HG03196 (cell line): ENCODE measurements at regions not wholly inside any gene's neighbourhood (a gene's known extent, or its start where the extent isn't known, plus 50 kb on each side); places are given as distances from the start of the nearest gene placed in this dataset.

ENCODE experiments used
- ATAC-seq: cut with Tn5 transposase; IDR thresholded peaks from one replicate; pipeline ENCODE4 v1.9.1; 2021; ENCODE audit not compliant: unreplicated experiment

DNA sequence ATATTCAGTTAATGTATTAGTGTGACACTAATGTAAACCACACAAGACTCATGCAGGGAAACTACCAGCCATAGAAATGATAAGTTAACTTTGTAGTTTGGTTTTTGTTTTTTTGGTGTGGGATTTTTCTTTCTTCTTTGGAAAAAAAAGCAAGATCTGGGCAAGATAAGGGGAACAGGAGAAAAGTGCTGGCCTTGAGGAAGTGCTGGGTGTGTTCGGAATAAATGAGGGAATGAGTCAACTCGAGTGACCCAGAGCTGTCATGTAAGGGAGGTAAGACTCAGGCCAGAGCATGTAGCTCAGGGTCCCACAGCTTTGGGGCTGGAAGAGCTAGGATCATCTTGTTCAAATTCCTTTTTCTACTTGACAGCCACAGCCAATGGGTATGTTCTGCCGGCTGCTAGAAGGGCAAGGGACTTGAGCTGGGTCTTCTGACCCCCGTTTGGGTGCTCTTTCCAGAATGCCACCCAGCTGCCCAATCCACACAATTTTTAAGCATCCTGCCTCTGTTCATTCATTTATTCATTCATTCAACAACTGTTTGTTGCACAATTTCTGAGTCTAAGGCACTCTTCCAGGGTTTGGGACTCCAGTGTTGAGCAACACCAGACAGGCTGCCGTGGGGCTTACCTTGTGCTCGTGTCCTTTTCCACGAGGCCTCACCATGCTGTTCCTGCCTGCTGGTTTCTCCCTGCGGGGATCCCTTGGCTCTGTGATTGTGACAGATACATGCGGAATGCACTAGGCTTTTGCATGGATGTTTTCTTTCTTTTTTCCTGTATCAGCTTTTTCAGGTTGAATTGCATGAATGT is 54.5 kb downstream of the CLDN34 start:
- no peak for ATAC-seq

DNA sequence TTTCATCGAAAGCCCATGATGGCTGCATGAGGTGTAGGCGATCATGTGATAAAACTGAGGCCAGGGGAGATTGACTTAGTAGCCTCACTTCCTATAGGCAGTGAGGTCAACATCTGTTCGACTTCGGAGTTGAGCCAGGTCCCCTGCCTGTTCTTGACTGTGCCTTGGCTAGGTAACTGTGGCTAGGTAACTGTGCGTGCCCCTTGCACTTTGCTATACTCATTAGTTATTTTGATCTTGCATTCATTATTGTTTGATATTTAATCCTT is 55.0 kb downstream of the CLDN34 start:
- ATAC-seq, result no peak

DNA sequence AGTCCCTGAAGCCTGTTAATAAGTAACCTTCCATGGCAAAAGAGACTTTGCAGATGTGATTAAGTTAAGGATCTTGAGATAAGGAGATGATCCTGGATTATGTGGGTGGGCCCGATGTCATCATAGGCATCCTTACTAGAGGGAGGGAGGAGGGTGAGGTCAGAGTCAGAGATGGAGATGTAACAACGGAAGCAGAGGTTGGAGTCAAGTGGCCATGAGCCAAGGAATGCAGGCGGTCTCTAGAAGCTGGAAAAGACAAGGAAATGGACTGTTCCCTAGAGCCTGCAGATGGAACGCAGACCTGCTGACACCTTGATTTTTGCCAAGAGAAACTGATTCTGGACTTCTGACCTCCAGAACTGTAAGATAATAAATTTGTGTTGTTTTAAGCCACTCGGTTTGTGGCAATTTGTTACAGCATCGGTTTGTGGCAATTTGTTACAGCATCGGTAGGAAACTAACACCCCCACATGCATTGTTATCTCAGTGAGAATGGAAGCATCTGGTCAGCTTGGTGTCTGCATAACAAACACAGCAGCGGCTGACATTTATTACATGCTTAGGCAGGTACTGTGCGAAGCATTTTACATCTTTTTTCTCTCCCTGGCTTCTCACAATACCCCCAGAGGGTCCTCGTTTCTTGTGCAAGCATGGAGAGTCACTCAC is 55.6 kb downstream of the CLDN34 start:
- no peak for ATAC-seq

- no peak for ATAC-seq
Measured at GRCh38 chrX:10023821-10024220, 56.7 kb downstream of the CLDN34 start.

DNA sequence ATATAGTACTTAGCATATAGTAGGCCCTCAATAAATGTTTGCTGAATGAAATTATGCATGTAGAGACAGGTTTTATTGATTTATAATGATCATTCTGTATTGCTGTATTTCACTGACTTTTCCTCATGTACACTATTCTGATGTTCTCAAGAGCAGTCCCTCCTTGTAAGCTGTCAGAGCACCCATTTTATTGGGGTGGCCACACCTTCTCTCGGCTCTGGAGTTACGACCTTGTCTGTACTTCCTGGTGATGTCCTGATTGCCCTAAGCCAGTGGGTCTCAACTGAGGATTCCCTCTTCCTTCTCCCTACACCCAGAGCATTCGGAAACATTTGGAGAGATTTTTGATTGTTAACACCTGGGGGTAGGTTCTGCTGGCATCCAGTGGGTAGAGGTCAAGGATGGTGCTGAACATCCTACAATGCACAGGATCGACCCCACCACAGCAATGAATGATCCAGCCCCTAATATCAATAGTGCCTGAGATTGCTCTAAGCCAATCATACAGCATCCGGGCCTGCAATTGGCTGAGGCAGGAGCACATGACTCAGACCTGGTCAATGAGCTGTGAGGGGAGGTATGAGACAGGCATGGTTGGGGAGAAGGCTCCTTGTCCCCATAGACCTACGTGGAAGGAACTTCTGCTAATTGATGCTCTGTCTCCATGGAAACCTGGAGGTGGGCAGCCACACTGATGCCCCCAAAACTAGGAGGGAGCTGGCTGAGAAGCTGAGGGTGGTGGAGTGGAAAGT is 58.8 kb downstream of the CLDN34 start:
- ATAC-seq, result no peak

DNA sequence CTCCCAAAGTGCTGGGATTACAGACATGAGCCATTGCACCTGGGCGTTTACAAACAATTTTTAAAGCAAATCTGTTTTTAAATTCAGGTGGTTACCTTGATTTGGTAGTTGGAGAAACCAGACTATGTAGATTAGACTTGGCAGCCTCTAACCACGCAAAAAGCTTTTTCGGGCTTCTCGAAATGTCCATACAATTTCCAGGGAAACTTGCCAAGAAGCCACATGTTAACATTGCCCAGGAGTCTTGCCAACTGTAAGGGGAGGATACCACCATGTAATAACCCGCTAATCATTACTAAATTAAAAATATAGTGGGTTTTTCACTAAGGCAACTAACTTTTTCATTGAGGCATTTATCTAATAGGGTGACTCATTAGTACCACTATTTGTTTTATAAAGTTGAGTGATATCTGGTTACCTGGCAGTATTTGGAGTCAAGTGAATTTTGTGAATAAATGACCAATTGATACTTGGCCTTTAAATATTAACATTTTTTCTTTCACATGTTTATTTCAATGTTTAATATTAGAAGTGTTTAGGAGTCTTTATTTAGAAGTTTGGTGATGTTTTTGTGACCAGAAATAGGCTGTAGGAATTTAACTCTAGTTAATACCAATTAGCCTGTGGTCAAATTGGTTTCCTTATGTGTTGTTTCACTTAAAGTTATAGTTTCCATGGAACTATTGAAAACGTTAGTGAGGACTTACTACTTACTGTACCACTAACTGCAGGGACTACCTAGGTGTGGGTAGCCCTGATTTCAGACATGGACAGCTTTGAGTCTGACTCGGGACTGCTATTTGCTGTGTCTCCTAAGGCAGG is 61.3 kb downstream of the CLDN34 start:
- no peak for ATAC-seq

GRCh38 chrX:10030570-10030969 is 63.4 kb downstream of the CLDN34 start:
- ATAC-seq, result no peak

DNA sequence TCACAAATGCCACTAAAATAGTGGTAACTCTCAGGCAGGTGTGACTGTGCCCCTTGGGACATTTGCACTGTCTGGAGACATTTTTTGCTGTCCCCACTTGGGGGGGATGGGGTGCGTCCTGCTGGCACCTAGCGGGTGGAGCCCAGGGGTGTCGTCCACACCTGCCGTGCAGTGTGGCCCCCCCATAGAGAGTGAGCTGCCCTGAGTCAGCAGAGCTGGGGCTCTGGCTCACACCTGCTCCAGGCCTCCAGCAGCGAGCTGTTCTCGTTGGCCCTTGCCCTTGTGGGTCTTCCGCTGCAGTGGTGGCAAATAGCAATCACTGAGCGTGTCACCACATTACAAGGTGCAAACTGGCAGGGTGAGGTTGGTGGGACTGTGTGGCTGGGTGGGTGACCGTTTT is 64.6 kb downstream of the CLDN34 start:
- no peak for ATAC-seq

DNA sequence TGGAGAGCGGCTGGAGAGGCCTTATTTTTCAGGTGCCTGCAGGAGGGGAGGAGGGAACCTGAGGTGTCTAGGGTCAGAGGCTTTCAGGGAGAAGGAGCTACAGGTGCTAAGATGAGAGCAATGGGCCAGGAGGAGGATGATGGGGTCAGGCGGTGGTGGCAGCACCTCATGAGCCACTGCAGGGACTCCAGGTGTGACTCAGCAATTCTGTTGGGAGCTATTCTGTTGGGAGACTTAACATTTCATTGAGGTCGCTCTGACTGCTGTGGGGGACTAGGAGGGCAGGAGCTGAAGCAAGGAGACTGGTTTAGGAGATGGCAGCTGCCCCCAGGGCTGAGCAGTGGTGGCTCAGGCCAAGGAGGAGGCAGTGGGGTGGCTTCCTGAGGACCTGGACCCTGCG is 65.0 kb downstream of the CLDN34 start:
- no peak for ATAC-seq

DNA sequence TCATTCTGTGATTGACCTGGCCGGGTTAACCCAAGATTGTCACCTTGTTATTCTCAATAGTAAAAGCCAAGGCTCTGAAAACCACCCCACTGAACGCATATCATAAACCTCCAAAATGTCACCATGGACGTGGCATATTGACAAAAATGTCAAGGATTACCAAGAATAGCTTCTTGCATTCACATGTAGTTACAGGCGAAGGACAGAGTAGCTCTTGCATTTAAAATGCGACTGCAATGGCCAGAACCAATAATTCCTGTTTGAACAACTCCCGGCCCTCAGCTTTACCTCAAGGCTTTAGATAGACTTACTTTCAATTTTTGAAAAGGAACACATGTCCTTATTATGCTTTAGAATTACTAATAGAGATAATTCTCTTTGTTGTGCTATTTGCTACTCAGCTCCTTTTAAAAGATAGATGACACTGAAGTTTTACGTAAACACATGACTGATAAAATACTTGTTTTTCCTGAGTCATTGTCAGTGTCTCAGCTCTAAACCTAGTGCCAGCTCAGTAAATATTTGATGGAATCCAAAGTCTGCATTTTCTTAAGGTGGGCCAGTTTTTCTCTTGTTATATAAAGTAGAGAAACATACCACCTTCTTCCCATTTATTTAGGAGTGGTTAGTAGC is 66.3 kb downstream of the CLDN34 start:
- no peak for ATAC-seq

DNA sequence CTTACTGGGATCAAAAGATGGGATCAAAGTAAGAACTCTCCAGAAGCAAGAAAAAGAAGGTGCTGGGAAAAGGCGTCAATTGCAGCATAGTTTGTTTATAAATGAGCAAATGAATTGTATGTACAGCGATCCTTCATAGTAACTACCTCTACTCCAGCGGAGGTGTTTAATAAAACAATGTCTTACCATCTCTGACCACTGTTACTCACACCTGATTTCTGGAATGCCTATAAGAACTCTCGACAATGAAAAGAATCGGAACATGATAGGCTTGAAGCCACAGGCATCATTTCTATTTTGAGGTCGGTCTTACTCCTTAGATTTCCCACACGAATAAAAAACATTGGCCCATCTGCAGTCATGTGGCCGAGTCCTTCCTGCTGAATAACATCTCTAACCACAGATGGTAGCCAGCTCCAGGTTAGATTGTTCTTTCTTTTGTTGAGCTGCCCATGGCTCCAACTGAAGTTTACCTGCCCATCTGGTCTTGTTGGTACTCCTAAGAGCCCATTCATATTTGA is 67.6 kb downstream of the CLDN34 start:
- no peak for ATAC-seq

- ATAC-seq, result no peak
Measured at GRCh38 chrX:10038585-10038984, 71.4 kb downstream of the CLDN34 start.

- no peak for ATAC-seq
Measured at GRCh38 chrX:10039821-10040793, 72.9 kb downstream of the CLDN34 start.

GRCh38 chrX:10040961-10041360 is 73.8 kb downstream of the CLDN34 start:
- no peak for ATAC-seq

- ATAC-seq, result no peak
Measured at GRCh38 chrX:10041383-10041782, 74.2 kb downstream of the CLDN34 start.

- no peak for ATAC-seq
Measured at GRCh38 chrX:10042055-10042454, 74.9 kb downstream of the CLDN34 start.

DNA sequence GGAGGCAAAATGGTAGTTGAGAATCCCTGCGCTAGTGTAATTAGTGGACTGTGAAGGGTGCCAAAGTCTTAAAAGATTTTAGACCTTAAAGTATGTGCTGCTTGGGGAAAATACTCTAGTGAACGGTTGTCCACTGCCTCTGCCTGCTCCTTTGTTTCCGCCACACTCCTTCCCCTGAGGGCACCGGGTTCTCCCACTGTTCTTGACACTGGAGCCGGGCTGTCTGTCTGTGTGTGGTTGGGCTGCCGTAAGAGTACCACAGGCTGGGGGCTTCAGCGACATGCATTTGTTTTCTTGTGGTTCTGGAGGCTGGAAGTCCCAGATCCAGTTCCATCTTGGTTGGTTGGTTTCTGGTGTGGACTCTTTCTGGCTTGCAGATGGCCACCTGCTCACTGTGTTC is 76.2 kb downstream of the CLDN34 start:
- ATAC-seq, result no peak

GRCh38 chrX:10044021-10044420 is 76.9 kb downstream of the CLDN34 start:
- no peak for ATAC-seq

- no peak for ATAC-seq
Measured at GRCh38 chrX:10045327-10046000, 78.3 kb downstream of the CLDN34 start.
